Liver (tissue), 3 donors: ENCODE measurements at regions not wholly inside any gene's neighbourhood (a gene's known extent, or its start where the extent isn't known, plus 50 kb on each side); places are given as distances from the start of the nearest gene placed in this dataset.

Experiments used
- CTCF ChIP-seq: fragments of 150-350 bp; IDR thresholded peaks from 2 replicates; pipeline ENCODE4 v1.5.1; 2017; ENCODE audit warnings: improper control_type of control experiment, low read depth, low read length; ENCODE audit not compliant: missing input control
- GABPA ChIP-seq, 2 donors: IDR thresholded peaks in 1 of 2; conservative IDR thresholded peaks in 1 of 2; 2 replicates each; pipeline ENCODE4 v1.6.1; 2016; ENCODE audit warnings: antibody characterized with exemption in 2 of 2, mild to moderate bottlenecking in 1 of 2, moderate library complexity in 1 of 2
- HNF4G ChIP-seq: IDR thresholded peaks from 2 replicates; pipeline ENCODE4 v1.6.1; 2016; ENCODE audit warnings: antibody characterized with exemption
- JUND ChIP-seq, 2 donors: IDR thresholded peaks; 2 replicates each; pipeline ENCODE4 v1.6.1; 2016; ENCODE audit warnings: antibody characterized with exemption in 2 of 2
- MAX ChIP-seq: IDR thresholded peaks from 2 replicates; pipeline ENCODE4 v1.6.1; 2016; ENCODE audit warnings: antibody characterized with exemption
- NR2F2 ChIP-seq: IDR thresholded peaks from 2 replicates; pipeline ENCODE4 v1.6.1; 2016; ENCODE audit warnings: antibody characterized with exemption
- RAD21 ChIP-seq, 2 donors: IDR thresholded peaks; 2 replicates each; pipeline ENCODE4 v1.6.1; 2016; ENCODE audit warnings: antibody characterized with exemption in 2 of 2, mild to moderate bottlenecking in 2 of 2
- RXRA ChIP-seq, 2 donors: IDR thresholded peaks; 2 replicates each; pipeline ENCODE4 v1.6.1; 2017 to 2018; ENCODE audit warnings: antibody characterized with exemption in 2 of 2, mild to moderate bottlenecking in 1 of 2
- SP1 ChIP-seq: IDR thresholded peaks from 2 replicates; pipeline ENCODE4 v1.6.1; 2018; ENCODE audit warnings: antibody characterized with exemption, mild to moderate bottlenecking
- TAF1 ChIP-seq: conservative IDR thresholded peaks from 2 replicates; pipeline ENCODE4 v1.6.1; 2016; ENCODE audit warnings: antibody characterized with exemption, mild to moderate bottlenecking
- YY1 ChIP-seq: IDR thresholded peaks from 2 replicates; pipeline ENCODE4 v1.6.1; 2016; ENCODE audit warnings: antibody characterized with exemption, mild to moderate bottlenecking
- ZBTB33 ChIP-seq: IDR thresholded peaks from 2 replicates; pipeline ENCODE4 v1.6.1; 2016; ENCODE audit warnings: antibody characterized with exemption
- TF ChIP-seq, protein P1 (sequence below): IDR thresholded peaks from 2 replicates; pipeline ENCODE4 v1.6.1; 2016; ENCODE audit warnings: antibody characterized with exemption, mild to moderate bottlenecking
- donor health status: healthy.
- donor health status: healthy.

DNA sequence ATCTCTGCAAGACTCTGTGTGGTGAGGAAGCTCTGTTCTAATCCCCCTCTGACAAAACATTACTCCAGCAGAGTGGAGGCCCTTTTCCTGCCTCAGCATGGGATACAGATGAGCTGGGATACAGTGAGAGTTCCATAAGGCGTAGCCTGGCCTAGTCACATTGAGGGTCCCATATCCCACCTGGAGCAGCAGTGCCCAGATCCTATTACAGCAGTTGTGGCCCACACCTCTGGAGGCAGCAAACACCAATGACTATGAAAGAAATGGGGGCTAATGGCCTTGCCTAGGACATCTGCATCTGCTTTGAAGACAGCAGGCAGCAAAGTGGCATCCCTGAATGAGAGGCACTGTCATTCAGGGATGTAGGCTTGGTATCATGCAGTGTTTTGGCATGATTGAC lies 534.5 kb downstream of the TDRD15 start:
- TF ChIP-seq NR2F2 = no peak
- TF ChIP-seq CTCF = no peak
- no peak for TF ChIP-seq YY1
- no peak for TF ChIP-seq MAX
- no peak for TF ChIP-seq GABPA (IDR thresholded peaks at IDR 0.05 in 1 of 2, conservative IDR thresholded peaks at IDR 0.05 in 1 of 2)
- TF ChIP-seq TAF1 = no peak
- no peak for TF ChIP-seq JUND (IDR thresholded peaks at IDR 0.05)
- TF ChIP-seq RXRA (IDR thresholded peaks at IDR 0.05) = no peak
- TF ChIP-seq SP1 = no peak
- TF ChIP-seq ZBTB33 = no peak
- TF ChIP-seq HNF4G = no peak
- TF ChIP-seq, protein P1, sequence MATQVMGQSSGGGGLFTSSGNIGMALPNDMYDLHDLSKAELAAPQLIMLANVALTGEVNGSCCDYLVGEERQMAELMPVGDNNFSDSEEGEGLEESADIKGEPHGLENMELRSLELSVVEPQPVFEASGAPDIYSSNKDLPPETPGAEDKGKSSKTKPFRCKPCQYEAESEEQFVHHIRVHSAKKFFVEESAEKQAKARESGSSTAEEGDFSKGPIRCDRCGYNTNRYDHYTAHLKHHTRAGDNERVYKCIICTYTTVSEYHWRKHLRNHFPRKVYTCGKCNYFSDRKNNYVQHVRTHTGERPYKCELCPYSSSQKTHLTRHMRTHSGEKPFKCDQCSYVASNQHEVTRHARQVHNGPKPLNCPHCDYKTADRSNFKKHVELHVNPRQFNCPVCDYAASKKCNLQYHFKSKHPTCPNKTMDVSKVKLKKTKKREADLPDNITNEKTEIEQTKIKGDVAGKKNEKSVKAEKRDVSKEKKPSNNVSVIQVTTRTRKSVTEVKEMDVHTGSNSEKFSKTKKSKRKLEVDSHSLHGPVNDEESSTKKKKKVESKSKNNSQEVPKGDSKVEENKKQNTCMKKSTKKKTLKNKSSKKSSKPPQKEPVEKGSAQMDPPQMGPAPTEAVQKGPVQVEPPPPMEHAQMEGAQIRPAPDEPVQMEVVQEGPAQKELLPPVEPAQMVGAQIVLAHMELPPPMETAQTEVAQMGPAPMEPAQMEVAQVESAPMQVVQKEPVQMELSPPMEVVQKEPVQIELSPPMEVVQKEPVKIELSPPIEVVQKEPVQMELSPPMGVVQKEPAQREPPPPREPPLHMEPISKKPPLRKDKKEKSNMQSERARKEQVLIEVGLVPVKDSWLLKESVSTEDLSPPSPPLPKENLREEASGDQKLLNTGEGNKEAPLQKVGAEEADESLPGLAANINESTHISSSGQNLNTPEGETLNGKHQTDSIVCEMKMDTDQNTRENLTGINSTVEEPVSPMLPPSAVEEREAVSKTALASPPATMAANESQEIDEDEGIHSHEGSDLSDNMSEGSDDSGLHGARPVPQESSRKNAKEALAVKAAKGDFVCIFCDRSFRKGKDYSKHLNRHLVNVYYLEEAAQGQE = no peak
- no peak for TF ChIP-seq RAD21 (IDR thresholded peaks at IDR 0.05)
